ENCODE measurements at regions not wholly inside any gene's neighbourhood (a gene's known extent, or its start where the extent isn't known, plus 50 kb on each side); places are given as distances from the start of the nearest gene placed in this dataset.

DNA sequence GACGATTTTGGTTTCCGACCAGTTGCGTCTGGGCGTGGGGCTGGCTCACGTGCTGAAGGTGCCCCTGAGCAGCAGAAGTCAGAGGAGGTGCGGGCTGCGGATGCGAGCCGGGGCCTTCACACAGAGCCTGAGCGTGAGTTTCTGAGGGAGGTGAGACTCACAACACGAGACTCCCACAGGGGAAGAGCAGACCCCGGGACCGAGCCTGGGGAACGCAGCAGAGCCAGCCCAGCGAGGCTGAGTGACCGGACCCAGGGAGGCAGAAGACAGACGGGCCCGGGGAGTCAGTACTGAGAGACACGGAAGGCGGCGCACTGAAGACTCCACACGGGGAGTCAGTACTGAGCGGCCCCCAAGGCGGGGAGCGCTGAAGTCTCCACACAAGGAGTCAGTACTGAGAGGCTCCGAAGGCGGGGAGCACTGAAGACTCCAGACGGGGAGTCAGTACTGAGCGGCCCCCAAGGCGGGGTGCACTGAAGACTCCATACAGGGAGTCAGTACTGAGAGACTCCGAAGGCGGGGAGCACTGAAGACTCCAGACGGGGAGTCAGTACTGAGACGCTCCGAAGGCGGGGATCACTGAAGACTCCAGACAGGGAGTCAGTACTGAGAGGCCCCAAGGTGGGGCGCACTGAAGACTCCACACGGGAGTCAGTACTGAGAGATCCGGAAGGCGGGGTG lies 77.8 kb downstream of the DLL1 start:
- DNase-seq = no peak

GRCh38 chr6:170212051-170212756 lies 78.7 kb downstream of the DLL1 start:
- no peak for DNase-seq

DNA sequence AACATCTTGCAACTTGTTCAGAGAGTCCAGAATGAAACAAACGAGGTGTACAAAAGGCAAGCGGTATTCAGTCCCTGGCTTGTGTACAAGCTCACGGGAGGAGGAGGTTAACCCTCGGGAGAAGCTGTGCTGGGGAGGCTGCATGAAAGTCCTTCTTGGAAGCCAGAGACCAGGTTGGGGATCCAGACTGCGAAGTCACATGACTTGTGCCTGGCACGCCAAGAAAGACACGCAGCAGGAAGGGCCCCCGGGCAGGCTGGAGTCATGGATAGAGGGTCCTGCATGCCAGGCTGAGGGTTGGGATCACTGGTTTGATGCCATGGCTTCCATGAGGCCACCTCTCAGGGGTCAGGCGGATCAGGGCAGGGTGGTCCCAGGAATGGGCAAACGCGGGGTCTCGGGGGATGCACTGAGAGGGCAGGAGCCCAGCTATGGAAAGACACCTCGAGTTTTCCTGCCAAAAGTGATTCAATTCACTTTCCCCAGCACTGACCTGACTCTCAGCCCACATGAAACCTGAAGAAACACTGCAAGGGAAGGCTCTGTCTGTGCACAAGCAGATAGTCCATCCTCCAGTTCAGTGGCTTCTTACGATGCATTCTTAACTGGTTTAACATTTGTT lies 79.4 kb downstream of the DLL1 start:
- DNase-seq = no peak

- DNase-seq = no peak
Measured at GRCh38 chr6:170210651-170211403, 80.1 kb downstream of the DLL1 start.

- DNase-seq = no peak
Measured at GRCh38 chr6:170210026-170210390, 80.9 kb downstream of the DLL1 start.

DNA sequence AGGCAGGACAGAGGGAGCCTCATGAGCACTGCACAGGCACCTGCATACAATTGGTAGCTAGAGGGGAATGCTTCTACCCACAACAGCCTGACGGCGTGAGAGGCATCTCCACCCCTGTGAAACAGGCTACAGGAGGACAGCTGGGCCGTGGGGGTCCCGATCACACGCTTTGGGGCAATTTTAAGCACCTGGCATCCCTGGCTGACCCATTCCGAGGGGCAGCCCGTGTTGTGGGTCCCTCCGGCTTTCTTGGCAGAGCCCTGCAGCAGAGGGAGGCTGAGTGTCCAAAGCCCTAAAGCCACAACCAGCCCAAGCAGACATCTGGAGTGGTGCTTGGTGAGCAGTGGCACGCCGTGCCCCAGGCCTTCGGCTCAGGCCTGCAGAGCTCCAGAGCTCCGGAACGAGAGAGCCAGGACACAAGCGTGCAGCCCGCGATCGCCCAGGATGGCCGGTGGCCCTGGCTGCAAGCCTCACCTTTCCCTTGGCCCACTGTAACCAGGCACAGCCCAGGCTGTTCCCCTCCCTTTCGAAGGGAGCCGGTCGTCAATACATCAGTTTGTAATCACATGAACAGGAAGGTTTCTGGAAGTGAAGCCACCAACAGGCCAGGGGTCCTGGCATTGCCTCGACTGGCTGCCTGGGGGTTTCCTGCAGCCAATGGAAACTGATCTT lies 81.4 kb downstream of the DLL1 start:
- DNase-seq = no peak

GRCh38 chr6:170208651-170209353 lies 82.1 kb downstream of the DLL1 start:
- no peak for DNase-seq

GRCh38 chr6:170208182-170208601 lies 82.7 kb downstream of the DLL1 start:
- DNase-seq = no peak

DNA sequence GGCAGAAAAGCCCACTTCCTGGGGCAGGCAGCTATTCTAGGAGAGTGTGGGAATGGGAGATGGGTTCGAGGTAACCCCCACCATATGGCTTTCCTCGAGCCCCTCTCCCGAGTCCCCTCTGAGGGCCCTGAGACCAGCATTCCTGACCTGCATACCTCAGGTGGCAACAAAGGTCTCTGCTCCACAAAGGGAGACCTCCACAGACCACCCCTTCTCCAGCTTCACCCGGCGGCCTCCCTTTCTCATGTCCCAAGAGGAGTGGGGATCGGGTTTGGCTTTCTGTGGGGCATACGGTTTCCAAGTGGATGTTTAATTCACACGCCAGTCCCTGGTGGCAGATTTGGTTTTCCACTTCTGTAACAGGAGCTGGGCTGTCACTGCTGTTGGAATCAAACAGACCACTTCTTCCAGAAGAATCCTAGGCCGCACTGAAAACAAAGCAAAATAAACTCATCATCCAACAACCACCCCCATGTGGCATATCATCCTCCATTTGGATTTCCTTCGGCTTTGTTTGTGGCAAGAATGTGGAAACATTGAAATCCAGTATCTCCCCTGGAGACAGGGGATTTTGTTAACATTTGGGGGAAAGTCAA lies 83.2 kb downstream of the DLL1 start:
- no peak for DNase-seq

DNA sequence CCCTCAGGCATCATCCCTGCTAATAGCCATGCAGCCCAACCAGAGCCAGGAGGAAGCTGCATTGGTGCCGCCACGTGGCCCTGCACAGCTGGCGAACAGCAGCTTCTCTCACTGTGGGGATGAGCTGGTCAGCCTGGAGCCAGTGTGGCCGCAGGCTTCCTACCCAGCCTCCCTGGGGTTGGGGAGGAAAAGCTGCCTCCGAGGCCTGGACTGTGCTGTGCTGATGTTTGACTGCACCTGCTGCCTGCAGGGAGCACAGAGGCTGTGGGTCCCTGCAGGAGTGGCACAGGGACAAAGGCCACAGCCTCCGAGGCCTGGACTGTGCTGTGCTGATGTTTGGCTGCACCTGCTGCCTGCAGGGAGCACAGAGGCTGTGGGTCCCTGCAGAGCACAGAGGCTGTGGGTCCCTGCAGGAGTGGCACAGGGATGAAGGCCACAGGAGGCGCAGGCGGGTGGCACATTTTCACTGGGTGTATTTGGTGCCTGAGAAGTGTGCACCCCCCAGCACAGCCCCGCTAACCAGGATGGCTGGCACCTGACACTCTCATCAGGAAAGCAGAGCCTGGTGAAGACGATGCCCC lies 83.9 kb downstream of the DLL1 start:
- no peak for DNase-seq

GRCh38 chr6:170206317-170206621 lies 84.6 kb downstream of the DLL1 start:
- DNase-seq = no peak

- DNase-seq = no peak
Measured at GRCh38 chr6:170205534-170206316, 85.2 kb downstream of the DLL1 start.

DNA sequence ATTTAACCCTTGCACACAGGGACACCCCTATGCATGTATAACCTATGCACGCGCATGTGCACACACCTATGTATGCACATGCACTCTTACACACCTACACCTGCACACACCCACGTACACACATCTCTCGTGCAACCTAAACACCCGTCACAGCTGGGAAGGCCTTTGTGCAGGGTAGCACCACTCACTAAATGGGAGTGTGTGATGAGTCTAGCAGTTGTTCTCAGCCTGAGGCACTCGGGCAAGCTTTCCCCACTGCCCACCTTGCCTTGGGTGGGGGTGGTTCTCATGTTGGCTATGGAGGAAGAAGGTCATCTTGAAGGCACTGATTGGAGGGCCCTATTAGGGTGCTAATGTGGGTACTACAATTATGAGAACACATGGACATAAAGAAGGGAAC lies 85.8 kb downstream of the DLL1 start:
- DNase-seq = no peak

DNA sequence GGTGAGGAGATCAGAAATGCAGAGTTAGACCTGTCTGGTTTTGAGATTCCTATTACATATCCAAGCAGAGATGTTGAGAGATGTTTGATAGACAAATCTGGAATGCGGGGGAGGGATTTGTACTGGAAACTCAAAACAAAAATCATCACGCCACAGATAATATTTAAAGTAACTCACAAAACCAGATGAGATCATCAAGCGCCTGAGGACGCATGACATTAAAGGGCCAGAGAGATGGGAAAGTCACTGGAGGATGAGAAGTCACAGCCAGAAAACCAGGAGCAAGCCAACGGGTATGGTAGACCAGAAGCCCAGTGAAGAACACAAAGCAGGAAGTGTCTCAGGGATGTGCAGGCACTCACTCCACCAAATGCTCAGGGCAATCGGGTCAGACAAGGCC lies 87.7 kb downstream of the DLL1 start:
- no peak for DNase-seq

- no peak for DNase-seq
Measured at GRCh38 chr6:170202416-170203135, 88.3 kb downstream of the DLL1 start.

GRCh38 chr6:170201361-170201760 lies 89.5 kb downstream of the DLL1 start:
- DNase-seq = no peak

DNA sequence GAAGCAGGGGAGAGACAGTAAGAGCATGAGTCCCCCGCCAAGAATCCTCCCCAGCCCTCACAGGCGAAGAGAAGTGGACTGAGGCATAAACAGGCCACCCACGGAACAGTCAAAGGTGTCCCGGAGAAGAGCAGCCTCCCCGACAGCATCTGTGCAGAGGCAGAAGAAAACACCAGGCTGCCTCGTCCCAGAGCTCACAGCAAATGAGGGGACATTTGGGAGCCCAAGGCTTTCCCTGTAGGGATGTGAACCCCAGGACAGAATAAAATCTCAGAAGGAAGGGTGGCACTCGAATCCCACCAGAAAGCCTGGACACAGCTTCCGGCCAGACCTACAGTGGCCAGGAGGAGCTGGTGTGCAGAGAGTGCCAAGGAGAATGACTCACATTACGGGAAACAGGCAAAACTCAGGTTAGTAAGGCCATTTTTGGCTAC lies 90.4 kb downstream of the DLL1 start:
- DNase-seq = no peak

- DNase-seq = no peak
Measured at GRCh38 chr6:170199716-170200115, 91.2 kb downstream of the DLL1 start.

DNA sequence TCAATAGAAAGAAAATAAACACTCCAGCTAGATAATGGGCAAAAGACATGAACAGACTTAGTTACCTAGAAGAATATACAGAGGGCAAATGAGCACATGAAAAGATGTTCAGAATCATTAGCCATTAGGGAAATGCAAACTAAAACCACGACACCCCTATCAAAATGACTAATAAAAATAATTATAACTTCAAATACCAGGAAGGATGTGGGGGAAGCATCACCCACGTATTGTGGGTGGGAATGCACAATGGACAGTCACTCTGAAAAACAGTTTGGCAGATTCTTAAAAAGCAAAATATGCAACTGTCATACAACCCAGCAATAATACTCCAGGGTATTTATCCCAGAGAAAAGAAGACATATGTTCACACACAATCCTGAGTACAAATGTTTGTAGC lies 92.6 kb downstream of the DLL1 start:
- DNase-seq = no peak

GRCh38 chr6:170193326-170193821 lies 97.5 kb downstream of the DLL1 start:
- DNase-seq = no peak
